ENCODE measurements at regions not wholly inside any gene's neighbourhood (a gene's known extent, or its start where the extent isn't known, plus 50 kb on each side); places are given as distances from the start of the nearest gene placed in this dataset.
"Not testable (repeated sequence)": the region's sequence is repeated elsewhere in the genome, so short reads cannot be mapped to it uniquely, and the experiment has no call there.

DNA sequence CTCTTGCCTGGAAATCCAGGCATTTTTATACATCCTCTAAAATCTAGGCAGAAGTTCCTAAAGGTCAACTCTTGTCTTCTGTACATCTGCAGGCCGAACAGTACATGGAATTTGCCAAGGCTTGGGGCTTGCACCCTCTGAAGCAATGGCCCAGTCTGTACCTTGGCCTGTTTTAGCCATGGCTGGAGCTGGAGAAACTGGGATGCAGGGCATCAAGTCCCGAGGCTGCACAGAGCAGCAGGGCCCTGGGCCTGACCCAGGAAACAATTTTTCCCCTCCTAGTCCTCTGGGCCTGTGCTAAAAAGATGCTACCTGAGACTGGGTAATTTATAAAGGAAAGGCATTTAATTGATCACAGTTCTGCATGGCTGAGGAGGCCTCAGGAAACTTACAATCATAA is 520.8 kb upstream of the MIR17HG start:
- Histone ChIP-seq H3K27me3 (ENCODE audit: control insufficient read depth, insufficient read depth, low read length) (no peaks in the 10 kb centered on the region), H3K4me3 (ENCODE audit: low read depth, low read length) (no peak overlapping the region), H3K36me3 (ENCODE audit: control insufficient read depth, insufficient read depth, low read length) (no peaks in the 10 kb centered on the region), H3K4me1 (ENCODE audit: control insufficient read depth, insufficient read depth, low read length) (no peaks in the 10 kb centered on the region), H3K9me3 (ENCODE audit: control insufficient read depth, insufficient read depth, low read length) (no peaks in the 10 kb centered on the region), H3K9ac (ENCODE audit: low read depth, low read length) (no peak overlapping the region)

DNA sequence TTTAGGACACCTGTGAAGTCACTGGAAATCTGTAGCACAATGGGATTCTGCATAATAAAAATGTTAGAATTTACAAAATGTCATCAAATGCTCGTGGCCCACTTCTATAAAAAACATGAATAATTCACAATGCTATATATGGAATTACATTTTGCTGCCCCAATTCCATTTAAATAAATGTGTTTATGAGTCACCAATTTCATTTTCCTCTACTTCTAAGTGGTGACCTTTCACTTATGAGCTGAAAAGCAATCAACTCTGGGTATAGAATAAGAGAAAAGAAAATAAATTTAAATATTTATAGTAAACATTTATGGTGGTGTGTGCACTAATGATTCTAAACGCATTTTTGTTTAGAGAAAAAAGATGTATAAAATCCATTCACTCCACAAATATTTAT is 516.7 kb upstream of the MIR17HG start:
- H3K27me3 ChIP-seq (ENCODE audit: control insufficient read depth, insufficient read depth, low read length): no peaks in the 10 kb centered on the region
- no peaks in the 10 kb centered on the region for H3K4me1 ChIP-seq (ENCODE audit: control insufficient read depth, insufficient read depth, low read length)
- no peaks in the 10 kb centered on the region for H3K9me3 ChIP-seq (ENCODE audit: control insufficient read depth, insufficient read depth, low read length)
- no peak overlapping the region for H3K9ac ChIP-seq (ENCODE audit: low read depth, low read length)
- no peaks in the 10 kb centered on the region for H3K36me3 ChIP-seq (ENCODE audit: control insufficient read depth, insufficient read depth, low read length)
- H3K4me3 ChIP-seq (ENCODE audit: low read depth, low read length): no peak overlapping the region

DNA sequence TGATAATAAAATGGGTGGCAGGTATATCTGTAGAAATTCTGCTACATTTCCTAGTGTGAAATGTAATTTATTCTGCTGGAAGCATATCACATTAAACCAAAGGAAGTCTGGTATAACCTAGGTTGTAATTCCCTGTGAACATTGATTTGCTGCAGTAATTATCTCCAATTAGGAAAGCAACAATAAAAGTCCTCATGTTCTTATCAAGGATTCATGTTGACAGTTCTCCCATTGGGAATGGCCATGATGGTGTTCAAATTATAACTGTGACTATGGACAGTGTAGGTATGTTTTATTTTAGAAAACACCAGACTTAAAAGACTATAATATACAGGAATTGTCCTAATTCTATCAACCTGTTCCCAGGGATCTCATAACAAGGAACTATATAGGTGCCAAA is 513.5 kb upstream of the MIR17HG start:
- Histone ChIP-seq H3K36me3 (ENCODE audit: control insufficient read depth, insufficient read depth, low read length) (no peaks in the 10 kb centered on the region), H3K4me1 (ENCODE audit: control insufficient read depth, insufficient read depth, low read length) (peaks cover 2% of the 10 kb centered on the region), H3K9me3 (ENCODE audit: control insufficient read depth, insufficient read depth, low read length) (no peaks in the 10 kb centered on the region), H3K4me3 (ENCODE audit: low read depth, low read length) (no peak overlapping the region), H3K9ac (ENCODE audit: low read depth, low read length) (no peak overlapping the region), H3K27me3 (ENCODE audit: control insufficient read depth, insufficient read depth, low read length) (no peaks in the 10 kb centered on the region)

DNA sequence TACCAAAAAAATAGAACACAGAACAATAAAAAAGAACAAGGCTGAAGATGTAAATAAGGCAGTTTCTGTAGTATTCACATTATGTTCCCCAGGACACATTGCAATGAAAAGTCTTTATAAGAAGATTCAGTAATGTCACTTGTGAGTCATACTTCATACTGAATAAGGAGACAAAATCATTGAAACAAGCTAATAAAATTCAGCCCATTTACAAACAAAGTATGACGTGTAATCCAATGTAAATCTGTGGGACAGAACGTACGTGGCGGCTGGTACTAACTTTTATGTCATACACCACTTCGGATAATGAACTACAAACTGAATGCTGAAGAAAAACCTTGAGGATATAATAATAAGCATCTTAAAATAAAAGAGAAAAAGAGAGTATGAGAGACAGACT is 512.8 kb upstream of the MIR17HG start:
- no peak overlapping the region for H3K4me3 ChIP-seq (ENCODE audit: low read depth, low read length)
- peaks cover 3% of the 10 kb centered on the region for H3K4me1 ChIP-seq (ENCODE audit: control insufficient read depth, insufficient read depth, low read length)
- H3K9me3 ChIP-seq (ENCODE audit: control insufficient read depth, insufficient read depth, low read length): no peaks in the 10 kb centered on the region
- no peak overlapping the region for H3K9ac ChIP-seq (ENCODE audit: low read depth, low read length)
- H3K27me3 ChIP-seq (ENCODE audit: control insufficient read depth, insufficient read depth, low read length): no peaks in the 10 kb centered on the region
- peaks cover 5% of the 10 kb centered on the region for H3K36me3 ChIP-seq (ENCODE audit: control insufficient read depth, insufficient read depth, low read length)

DNA sequence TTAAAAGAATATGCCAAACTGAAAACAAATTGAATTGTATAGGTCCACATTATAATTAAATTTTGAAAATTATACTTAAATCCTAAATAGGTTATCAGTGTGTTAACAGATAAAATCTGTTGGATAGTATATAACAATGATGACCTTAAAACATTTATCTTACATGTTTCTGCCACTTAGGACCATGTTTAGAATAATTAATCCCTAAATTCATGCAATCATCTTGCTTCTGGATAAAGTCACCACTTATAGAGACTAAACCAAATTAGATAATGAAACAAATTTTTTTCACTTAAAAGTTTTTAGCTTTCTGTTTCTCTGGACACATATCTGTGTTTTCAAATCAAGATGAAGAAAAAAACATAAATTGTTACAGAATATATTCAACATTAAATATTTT is 511.7 kb upstream of the MIR17HG start:
- no peak overlapping the region for H3K4me3 ChIP-seq (ENCODE audit: low read depth, low read length)

DNA sequence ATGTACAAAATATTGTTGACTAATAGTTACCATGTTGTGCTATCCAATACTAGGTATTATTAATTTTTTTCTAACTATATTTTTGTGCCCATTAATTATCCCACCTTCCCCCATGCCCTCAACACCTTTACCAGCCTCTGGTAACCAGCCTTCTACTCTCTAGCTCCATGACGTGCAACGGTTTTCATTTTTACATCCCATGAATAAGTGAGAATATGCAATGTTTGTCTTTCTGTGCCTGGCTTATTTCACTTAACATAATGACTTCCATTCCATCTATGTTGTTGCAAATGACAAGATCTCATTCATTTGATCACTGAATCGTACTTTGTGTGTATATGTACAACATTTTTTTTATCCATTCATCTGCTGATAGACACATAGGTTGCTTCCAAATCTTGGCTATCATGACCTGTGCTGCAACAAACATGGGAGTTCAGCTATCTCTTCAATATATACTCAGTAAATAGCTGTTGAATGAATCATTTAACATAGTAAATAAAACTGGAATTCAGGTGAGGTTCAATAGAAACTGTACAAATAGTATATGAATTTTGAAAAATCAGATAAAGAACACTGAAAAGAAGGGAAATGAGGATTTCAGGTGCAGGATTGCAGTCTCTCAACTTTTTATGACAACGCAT is 509.0 kb upstream of the MIR17HG start:
- no peaks in the 10 kb centered on the region for H3K27me3 ChIP-seq (ENCODE audit: control insufficient read depth, insufficient read depth, low read length)
- peaks cover 5% of the 10 kb centered on the region for H3K36me3 ChIP-seq (ENCODE audit: control insufficient read depth, insufficient read depth, low read length)
- H3K4me3 ChIP-seq (ENCODE audit: low read depth, low read length): no peak overlapping the region
- H3K9me3 ChIP-seq (ENCODE audit: control insufficient read depth, insufficient read depth, low read length): no peaks in the 10 kb centered on the region
- H3K4me1 ChIP-seq (ENCODE audit: control insufficient read depth, insufficient read depth, low read length): peaks cover 5% of the 10 kb centered on the region
- no peak overlapping the region for H3K9ac ChIP-seq (ENCODE audit: low read depth, low read length)

More for the DNA sequence above, 511.7 kb upstream of the MIR17HG start:
- Histone ChIP-seq H3K4me1 (ENCODE audit: control insufficient read depth, insufficient read depth, low read length) (peaks cover 5% of the 10 kb centered on the region), H3K36me3 (ENCODE audit: control insufficient read depth, insufficient read depth, low read length) (peaks cover 5% of the 10 kb centered on the region), H3K27me3 (ENCODE audit: control insufficient read depth, insufficient read depth, low read length) (no peaks in the 10 kb centered on the region), H3K9ac (ENCODE audit: low read depth, low read length) (no peak overlapping the region), H3K9me3 (ENCODE audit: control insufficient read depth, insufficient read depth, low read length) (no peaks in the 10 kb centered on the region)

DNA sequence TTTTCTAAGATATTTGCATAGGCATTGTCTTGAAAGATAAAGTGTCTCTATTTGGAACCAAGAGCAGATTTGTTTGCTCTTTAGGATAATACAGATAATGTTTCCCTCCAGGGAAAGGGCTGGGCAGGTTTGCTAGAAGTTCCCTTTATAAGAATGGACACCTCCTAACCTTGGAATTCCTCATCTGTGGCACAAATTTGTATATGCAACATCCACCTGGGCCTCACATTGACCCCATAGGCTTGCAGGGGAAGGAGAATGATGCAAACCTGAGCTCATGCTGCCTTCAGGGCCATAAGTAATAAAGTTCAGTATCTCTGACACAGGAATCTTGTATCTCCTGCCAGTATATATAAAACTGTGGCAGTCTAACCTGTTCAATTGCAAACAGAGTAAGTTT is 508.4 kb upstream of the MIR17HG start:
- Histone ChIP-seq H3K9me3 (ENCODE audit: control insufficient read depth, insufficient read depth, low read length) (no peaks in the 10 kb centered on the region), H3K4me1 (ENCODE audit: control insufficient read depth, insufficient read depth, low read length) (peaks cover 5% of the 10 kb centered on the region), H3K36me3 (ENCODE audit: control insufficient read depth, insufficient read depth, low read length) (peaks cover 5% of the 10 kb centered on the region), H3K4me3 (ENCODE audit: low read depth, low read length) (no peak overlapping the region), H3K27me3 (ENCODE audit: control insufficient read depth, insufficient read depth, low read length) (no peaks in the 10 kb centered on the region), H3K9ac (ENCODE audit: low read depth, low read length) (no peak overlapping the region)

DNA sequence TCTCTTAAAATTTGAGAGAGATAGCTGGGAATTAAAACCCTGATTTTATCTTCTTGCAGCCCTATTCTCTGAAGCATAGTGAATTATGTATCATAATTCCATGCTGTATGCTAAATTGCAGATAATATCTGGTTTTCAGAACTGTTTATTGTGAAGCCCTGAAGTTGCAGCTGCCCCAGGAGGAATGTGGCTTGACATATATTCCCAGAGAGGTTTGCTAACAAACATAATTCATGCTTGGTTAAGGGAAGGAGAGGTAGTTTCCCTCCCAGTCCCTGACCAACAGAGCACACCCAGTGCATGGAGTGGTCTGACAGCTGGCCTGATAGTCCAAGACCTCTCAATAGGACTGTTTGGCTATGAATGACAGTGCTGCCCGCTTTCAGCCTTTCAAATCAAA is 500.6 kb upstream of the MIR17HG start:
- H3K9ac ChIP-seq (ENCODE audit: low read depth, low read length): peak overlapping the region; percentile 50
- H3K9me3 ChIP-seq (ENCODE audit: control insufficient read depth, insufficient read depth, low read length): no peaks in the 10 kb centered on the region
- H3K27me3 ChIP-seq (ENCODE audit: control insufficient read depth, insufficient read depth, low read length): no peaks in the 10 kb centered on the region
- H3K36me3 ChIP-seq (ENCODE audit: control insufficient read depth, insufficient read depth, low read length): peaks cover 4% of the 10 kb centered on the region
- peak overlapping the region; percentile 24 for H3K4me3 ChIP-seq (ENCODE audit: low read depth, low read length)
- peaks cover 28% of the 10 kb centered on the region for H3K4me1 ChIP-seq (ENCODE audit: control insufficient read depth, insufficient read depth, low read length)

DNA sequence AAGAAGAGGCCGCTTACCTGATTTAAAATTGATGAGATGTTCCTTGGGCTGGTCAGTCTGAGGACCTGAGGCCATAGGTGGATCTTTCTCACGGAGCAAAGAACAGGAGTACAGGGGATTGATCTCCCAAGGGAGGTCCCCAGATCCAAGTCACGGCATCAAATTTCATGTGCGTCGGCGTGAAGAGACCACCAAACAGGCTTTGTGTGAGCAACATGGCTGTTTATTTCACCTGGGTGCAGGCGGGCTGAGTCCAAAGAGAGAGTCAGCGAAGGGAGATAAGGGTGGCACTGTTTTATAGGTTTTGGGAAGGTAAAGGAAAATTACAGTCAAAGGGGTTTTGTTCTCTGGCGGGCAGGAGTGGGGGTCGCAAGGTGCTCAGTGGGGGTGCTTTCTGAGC is 493.8 kb upstream of the MIR17HG start:
- not testable (repeated sequence) for H3K27me3 ChIP-seq (ENCODE audit: control insufficient read depth, insufficient read depth, low read length); H3K9me3 ChIP-seq (ENCODE audit: control insufficient read depth, insufficient read depth, low read length); H3K36me3 ChIP-seq (ENCODE audit: control insufficient read depth, insufficient read depth, low read length)
- Histone ChIP-seq H3K4me1 (ENCODE audit: control insufficient read depth, insufficient read depth, low read length) (peaks cover 14% of the 10 kb centered on the region), H3K9ac (ENCODE audit: low read depth, low read length) (peak overlapping the region; percentile 81), H3K4me3 (ENCODE audit: low read depth, low read length) (peak overlapping the region; percentile 74)

DNA sequence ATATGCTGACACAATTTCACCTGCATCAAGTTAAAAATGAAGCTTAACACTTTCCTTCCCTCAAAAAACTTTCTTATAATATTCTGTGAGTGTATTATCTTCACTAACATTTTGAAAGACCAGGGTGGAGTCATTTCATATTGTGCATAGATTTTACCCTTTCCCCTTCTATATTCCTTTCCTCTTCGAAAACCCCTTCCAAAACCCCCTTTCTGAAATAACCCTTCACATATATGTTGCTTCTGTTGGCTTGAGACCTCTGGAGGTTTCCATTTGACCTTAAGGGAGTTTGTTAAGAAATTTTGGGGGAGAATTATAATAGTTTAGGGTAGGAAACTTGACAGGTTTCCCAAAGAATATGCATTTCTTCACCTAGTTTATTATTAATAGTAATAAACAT is 489.6 kb upstream of the MIR17HG start:
- H3K9ac ChIP-seq (ENCODE audit: low read depth, low read length): no peak overlapping the region
- H3K27me3 ChIP-seq (ENCODE audit: control insufficient read depth, insufficient read depth, low read length): no peaks in the 10 kb centered on the region
- no peaks in the 10 kb centered on the region for H3K9me3 ChIP-seq (ENCODE audit: control insufficient read depth, insufficient read depth, low read length)
- no peak overlapping the region for H3K4me3 ChIP-seq (ENCODE audit: low read depth, low read length)
- H3K36me3 ChIP-seq (ENCODE audit: control insufficient read depth, insufficient read depth, low read length): no peaks in the 10 kb centered on the region
- peaks cover 20% of the 10 kb centered on the region for H3K4me1 ChIP-seq (ENCODE audit: control insufficient read depth, insufficient read depth, low read length)

DNA sequence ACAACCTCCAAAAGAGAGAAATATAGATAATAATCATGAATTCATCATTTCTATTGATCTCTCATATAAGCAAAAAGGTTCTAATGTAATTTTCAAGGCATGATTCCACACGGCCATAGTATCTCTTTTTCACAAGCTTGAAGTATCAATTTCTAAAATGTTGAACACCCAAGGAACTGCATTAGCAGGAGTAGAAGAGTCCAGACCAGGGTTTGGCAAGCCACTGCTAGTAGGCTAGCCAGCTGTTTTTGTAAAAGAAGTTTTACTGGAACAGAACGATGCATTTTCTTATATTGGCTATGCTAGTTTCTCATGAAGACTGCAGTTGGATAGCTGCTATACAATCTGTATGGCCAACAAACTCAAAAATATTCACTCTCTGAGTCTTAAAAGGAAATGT is 481.5 kb upstream of the MIR17HG start:
- Histone ChIP-seq H3K9ac (ENCODE audit: low read depth, low read length) (no peak overlapping the region), H3K4me1 (ENCODE audit: control insufficient read depth, insufficient read depth, low read length) (peaks cover 4% of the 10 kb centered on the region), H3K4me3 (ENCODE audit: low read depth, low read length) (no peak overlapping the region), H3K27me3 (ENCODE audit: control insufficient read depth, insufficient read depth, low read length) (no peaks in the 10 kb centered on the region), H3K9me3 (ENCODE audit: control insufficient read depth, insufficient read depth, low read length) (no peaks in the 10 kb centered on the region), H3K36me3 (ENCODE audit: control insufficient read depth, insufficient read depth, low read length) (no peaks in the 10 kb centered on the region)

DNA sequence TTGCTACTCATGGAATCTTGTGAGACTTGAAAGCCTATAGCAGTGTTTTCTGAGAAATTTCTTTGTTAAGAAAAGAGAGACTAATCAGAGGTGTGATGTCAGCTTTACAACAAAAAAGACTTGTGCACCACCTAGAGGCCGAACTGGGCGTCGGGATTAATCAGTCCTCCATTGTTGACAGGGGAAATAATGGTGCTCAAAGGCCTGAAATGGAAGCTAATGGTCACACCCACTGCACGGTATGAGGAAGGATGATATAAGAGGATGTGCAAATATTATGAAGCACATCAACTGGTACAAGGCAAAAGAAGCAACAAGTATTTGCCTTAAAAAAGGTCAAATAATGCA is 480.2 kb upstream of the MIR17HG start:
- no peaks in the 10 kb centered on the region for H3K27me3 ChIP-seq (ENCODE audit: control insufficient read depth, insufficient read depth, low read length)
- H3K4me1 ChIP-seq (ENCODE audit: control insufficient read depth, insufficient read depth, low read length): no peaks in the 10 kb centered on the region
- no peaks in the 10 kb centered on the region for H3K36me3 ChIP-seq (ENCODE audit: control insufficient read depth, insufficient read depth, low read length)
- no peak overlapping the region for H3K9ac ChIP-seq (ENCODE audit: low read depth, low read length)
- H3K9me3 ChIP-seq (ENCODE audit: control insufficient read depth, insufficient read depth, low read length): no peaks in the 10 kb centered on the region
- no peak overlapping the region for H3K4me3 ChIP-seq (ENCODE audit: low read depth, low read length)
